ENCODE measurements at regions not wholly inside any gene's neighbourhood (a gene's known extent, or its start where the extent isn't known, plus 50 kb on each side); places are given as distances from the start of the nearest gene placed in this dataset.

DNA sequence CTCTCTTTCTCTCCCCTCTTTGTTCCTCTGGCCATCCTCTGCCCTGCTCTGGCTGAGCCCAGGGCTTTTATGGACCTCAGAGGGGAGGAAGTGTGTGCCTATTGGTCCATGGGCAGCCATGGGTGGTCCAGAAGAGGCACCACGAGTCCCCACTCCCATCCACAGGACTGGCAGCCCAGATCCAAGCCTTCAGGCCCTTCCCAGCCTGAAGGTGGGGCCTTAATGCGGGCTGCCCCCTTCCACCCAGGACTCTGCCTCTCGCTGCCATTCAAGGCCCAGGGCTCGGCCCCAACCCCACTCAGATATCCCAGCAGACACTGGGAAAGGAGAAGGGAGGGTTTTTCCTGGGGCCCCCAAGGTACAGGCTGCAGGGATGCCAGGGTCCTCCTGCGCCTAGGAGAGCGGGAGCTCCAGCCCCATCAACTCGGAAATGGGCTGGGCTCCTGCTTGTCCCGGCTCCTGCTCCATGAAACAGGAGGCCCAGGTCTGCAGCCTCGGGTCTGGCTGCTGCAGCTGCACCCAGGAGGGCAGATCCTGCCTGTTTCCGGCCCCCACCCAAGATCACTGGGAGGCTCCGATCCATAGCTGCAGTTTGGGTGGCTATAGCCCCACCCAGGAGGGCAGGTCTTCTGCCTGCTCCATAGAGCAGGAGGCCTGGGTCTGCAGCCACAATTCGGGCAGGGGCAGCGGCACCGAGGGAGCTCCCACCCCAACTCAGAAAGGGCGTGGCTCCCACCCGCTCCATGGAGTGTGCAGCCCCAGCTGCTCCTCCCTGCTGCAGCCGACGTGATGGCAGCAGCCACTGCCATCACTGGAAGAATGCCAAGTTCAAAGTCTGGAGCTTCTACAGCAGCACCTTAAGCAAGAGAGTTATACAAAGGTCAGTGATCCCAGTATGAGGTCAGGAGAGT is 116.6 kb upstream of the RBBP8 start:
- no peaks in the 10 kb centered on the region for H3K27me3 ChIP-seq
- no peaks in the 10 kb centered on the region for H3K36me3 ChIP-seq
- H3K4me1 ChIP-seq: no peaks in the 10 kb centered on the region
- H3K27ac ChIP-seq: no peak overlapping the region
- TF ChIP-seq, protein P1, sequence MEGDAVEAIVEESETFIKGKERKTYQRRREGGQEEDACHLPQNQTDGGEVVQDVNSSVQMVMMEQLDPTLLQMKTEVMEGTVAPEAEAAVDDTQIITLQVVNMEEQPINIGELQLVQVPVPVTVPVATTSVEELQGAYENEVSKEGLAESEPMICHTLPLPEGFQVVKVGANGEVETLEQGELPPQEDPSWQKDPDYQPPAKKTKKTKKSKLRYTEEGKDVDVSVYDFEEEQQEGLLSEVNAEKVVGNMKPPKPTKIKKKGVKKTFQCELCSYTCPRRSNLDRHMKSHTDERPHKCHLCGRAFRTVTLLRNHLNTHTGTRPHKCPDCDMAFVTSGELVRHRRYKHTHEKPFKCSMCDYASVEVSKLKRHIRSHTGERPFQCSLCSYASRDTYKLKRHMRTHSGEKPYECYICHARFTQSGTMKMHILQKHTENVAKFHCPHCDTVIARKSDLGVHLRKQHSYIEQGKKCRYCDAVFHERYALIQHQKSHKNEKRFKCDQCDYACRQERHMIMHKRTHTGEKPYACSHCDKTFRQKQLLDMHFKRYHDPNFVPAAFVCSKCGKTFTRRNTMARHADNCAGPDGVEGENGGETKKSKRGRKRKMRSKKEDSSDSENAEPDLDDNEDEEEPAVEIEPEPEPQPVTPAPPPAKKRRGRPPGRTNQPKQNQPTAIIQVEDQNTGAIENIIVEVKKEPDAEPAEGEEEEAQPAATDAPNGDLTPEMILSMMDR (IDR thresholded peaks at IDR 0.05): no peak
- no peak for DNase-seq
- intact Hi-C loops (cut with DNase I; ENCODE audit: low total_unique reads): no loop called here
- no peak overlapping the region for H3K4me3 ChIP-seq
- no peaks in the 10 kb centered on the region for H3K9me3 ChIP-seq

GRCh38 chr18:22817844-22818243 is 115.3 kb upstream of the RBBP8 start:
- intact Hi-C loops (cut with DNase I; ENCODE audit: low total_unique reads): no loop called here
- no peaks in the 10 kb centered on the region for H3K27me3 ChIP-seq
- TF ChIP-seq, protein P1 (IDR thresholded peaks at IDR 0.05): no peak
- no peak overlapping the region for H3K4me3 ChIP-seq
- H3K27ac ChIP-seq: no peak overlapping the region
- no peaks in the 10 kb centered on the region for H3K4me1 ChIP-seq
- DNase-seq: no peak
- no peaks in the 10 kb centered on the region for H3K9me3 ChIP-seq
- H3K36me3 ChIP-seq: no peaks in the 10 kb centered on the region

DNA sequence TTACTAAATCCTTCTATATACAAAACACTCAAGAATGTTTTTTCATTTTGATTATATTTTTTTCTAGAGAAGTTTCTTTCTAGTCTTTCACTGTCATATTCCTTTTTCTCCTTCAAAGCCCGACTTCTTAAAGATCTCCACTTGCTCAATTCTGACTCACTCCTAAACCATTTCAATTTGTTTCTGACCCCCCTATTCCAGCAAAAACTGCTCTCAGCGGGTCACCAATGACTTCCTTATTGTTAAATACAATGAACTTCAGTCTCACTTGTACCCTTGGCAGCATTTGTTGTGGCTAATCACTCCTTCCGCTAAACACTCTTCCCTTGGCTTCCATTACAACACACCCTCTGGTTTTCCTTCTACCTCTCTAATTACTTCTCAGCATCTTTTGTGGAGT is 111.1 kb upstream of the RBBP8 start:
- no peak overlapping the region for H3K27ac ChIP-seq
- no peaks in the 10 kb centered on the region for H3K4me1 ChIP-seq
- DNase-seq: no peak
- TF ChIP-seq, protein P1 (IDR thresholded peaks at IDR 0.05): no peak
- intact Hi-C loops (cut with DNase I; ENCODE audit: low total_unique reads): no loop called here
- H3K9me3 ChIP-seq: no peaks in the 10 kb centered on the region
- no peaks in the 10 kb centered on the region for H3K36me3 ChIP-seq
- H3K4me3 ChIP-seq: no peak overlapping the region
- H3K27me3 ChIP-seq: no peaks in the 10 kb centered on the region

- H3K9me3 ChIP-seq: no peaks in the 10 kb centered on the region
- no peaks in the 10 kb centered on the region for H3K36me3 ChIP-seq
- intact Hi-C loops (cut with DNase I; ENCODE audit: low total_unique reads): no loop called here
- no peak overlapping the region for H3K27ac ChIP-seq
- TF ChIP-seq, protein P1 (IDR thresholded peaks at IDR 0.05): no peak
- no peaks in the 10 kb centered on the region for H3K4me1 ChIP-seq
- H3K27me3 ChIP-seq: no peaks in the 10 kb centered on the region
- DNase-seq: no peak
- H3K4me3 ChIP-seq: no peak overlapping the region
Observed at GRCh38 chr18:22822841-22823508, 110.2 kb upstream of the RBBP8 start.

GRCh38 chr18:22826726-22827125 is 106.4 kb upstream of the RBBP8 start:
- DNase-seq: no peak
- no peaks in the 10 kb centered on the region for H3K9me3 ChIP-seq
- no peak overlapping the region for H3K4me3 ChIP-seq
- H3K27me3 ChIP-seq: no peaks in the 10 kb centered on the region
- no peak overlapping the region for H3K27ac ChIP-seq
- intact Hi-C loops (cut with DNase I; ENCODE audit: low total_unique reads): no loop called here
- H3K36me3 ChIP-seq: no peaks in the 10 kb centered on the region
- TF ChIP-seq, protein P1 (IDR thresholded peaks at IDR 0.05): no peak
- H3K4me1 ChIP-seq: no peaks in the 10 kb centered on the region

Data from tibial artery (tissue), 4 donors.